BJ (cell line): ENCODE measurements at regions not wholly inside any gene's neighbourhood (a gene's known extent, or its start where the extent isn't known, plus 50 kb on each side); places are given as distances from the start of the nearest gene placed in this dataset.

Experiments used
- CTCF ChIA-PET: fragments of 350-600 bp; formaldehyde crosslinking; extraction: SDS; loops from one replicate; lab custom pipeline; 2021; ENCODE audit warnings: antibody characterized with exemption, inconsistent platforms; lab: Yijun Ruan, JAX
- POLR2A ChIA-PET: fragments of 300-600 bp; sonication (Branson Sonifier 250); formaldehyde crosslinking; extraction: SDS; loops from one replicate; lab custom pipeline; 2021; ENCODE audit warnings: antibody characterized with exemption; lab: Charles Lee
- DNase-seq: peaks from one replicate; pipeline ENCODE4 v3.0.0-alpha.2; 2011; ENCODE audit warnings: low read depth
- H3K27me3 ChIP-seq: 2 replicates; pipeline ENCODE4 v1.6.0; 2011; ENCODE audit warnings: low read length; ENCODE audit not compliant: control insufficient read depth, insufficient read depth
- H3K36me3 ChIP-seq: 2 replicates; pipeline ENCODE4 v1.5.1; 2011; ENCODE audit warnings: low read length; ENCODE audit not compliant: control insufficient read depth, insufficient read depth
- H3K4me3 ChIP-seq: 2 replicates; pipeline ENCODE4 v1.5.1; 2011; ENCODE audit warnings: low read depth, mild to moderate bottlenecking, control low read depth, low read length
- CTCF ChIP-seq: IDR thresholded peaks from 2 replicates; pipeline ENCODE4 v1.5.1; 2011; ENCODE audit warnings: low read depth, mild to moderate bottlenecking, control low read depth, inconsistent platforms, low read length, moderate library complexity; ENCODE audit not compliant: insufficient read depth

GRCh38 chr5:20230010-20230409 lies 242.0 kb upstream of the CDH18 start:
- ChIA-PET CTCF (no interaction called here), POLR2A (no interaction called here)
- TF ChIP-seq CTCF = no peak

DNA sequence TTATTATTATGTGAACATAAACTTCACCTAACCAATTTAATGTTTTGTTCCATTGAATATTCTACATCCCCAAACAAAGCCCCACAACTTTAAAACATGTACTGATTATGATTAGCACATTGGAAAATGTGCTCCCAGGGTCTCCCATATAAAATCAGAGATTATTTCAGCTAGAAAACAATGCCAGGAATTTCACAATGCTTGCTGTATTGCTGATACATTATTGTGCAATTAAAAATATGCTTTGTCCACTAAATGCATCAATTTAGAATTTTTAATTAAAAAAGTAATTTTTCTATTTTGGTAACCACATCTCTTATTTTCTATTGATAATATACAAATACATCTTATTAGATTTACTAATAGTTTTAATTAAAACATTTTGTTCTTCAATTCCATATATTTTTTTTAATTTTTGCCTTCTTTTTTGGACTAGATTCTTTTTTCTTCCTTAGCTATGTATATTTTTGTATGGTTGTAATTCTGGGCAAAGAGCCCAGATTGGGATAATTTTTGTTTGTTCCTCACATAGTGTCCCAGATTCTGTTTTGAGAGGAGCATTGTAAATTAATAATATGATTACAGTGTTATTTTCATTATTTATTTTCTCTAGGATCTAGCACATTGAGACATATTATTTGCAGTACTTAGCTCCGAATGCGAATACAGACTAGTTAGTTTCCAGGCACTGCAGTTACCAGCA lies 241.5 kb upstream of the CDH18 start:
- CTCF ChIA-PET = no interaction called here
- POLR2A ChIA-PET = no interaction called here
- no peaks in the 10 kb centered on the region for H3K27me3 ChIP-seq
- H3K36me3 ChIP-seq = no peaks in the 10 kb centered on the region
- H3K4me3 ChIP-seq = no peak overlapping the region
- TF ChIP-seq CTCF = no peak
- no peak for DNase-seq

More at GRCh38 chr5:20230010-20230409, 242.0 kb upstream of the CDH18 start:
- no peak for DNase-seq
- no peaks in the 10 kb centered on the region for H3K36me3 ChIP-seq
- no peaks in the 10 kb centered on the region for H3K27me3 ChIP-seq
- H3K4me3 ChIP-seq = no peak overlapping the region

DNA sequence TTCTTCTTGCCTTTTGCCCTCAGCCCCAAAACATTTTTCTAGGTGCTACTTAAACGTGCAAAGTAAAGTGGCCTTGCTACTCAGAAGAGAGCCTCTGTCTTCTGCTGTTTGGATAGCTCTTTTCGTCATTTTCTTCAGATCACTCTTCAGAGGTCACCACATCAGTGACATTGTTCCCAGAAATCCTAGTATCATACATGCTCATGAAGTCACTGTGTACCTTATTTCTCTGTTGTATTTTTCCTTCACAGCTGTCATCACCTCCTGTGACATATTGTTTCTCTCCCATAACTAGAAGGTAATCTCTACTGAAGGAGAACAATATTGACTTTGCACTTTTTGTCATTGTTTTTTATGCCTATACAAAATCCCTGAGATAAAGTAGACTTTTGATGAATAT lies 237.0 kb upstream of the CDH18 start:
- ChIA-PET POLR2A (no interaction called here), CTCF (no interaction called here)
- no peak overlapping the region for H3K4me3 ChIP-seq
- TF ChIP-seq CTCF = no peak
- H3K27me3 ChIP-seq = no peaks in the 10 kb centered on the region
- no peaks in the 10 kb centered on the region for H3K36me3 ChIP-seq
- DNase-seq = no peak

- CTCF ChIA-PET = no interaction called here
- Histone ChIP-seq H3K36me3 (no peaks in the 10 kb centered on the region), H3K27me3 (no peaks in the 10 kb centered on the region), H3K4me3 (no peak overlapping the region)
- no peak for DNase-seq
- no peak for TF ChIP-seq CTCF
- POLR2A ChIA-PET = no interaction called here
Measured at GRCh38 chr5:20224046-20224445, 236.0 kb upstream of the CDH18 start.

DNA sequence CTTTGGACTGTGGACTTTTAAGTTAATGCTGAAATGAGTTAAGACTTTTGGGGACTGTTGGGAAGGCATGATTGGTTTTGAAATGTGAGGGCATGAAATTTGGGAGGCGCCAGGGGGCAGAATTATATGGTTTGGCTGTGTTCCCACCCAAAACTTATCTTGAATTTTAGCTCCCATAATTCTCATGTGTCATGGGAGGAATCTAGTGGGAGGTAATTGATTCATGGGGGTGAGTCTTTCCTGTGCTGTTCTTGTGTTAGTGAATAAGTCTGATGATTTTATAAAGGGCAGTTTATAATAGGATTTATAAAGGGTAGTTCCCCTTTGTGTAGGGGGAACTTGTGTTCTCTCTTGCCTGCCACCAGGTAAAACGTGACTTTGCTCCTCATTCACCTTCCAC lies 235.5 kb upstream of the CDH18 start:
- TF ChIP-seq CTCF = no peak
- no peak for DNase-seq
- ChIA-PET CTCF (no interaction called here), POLR2A (no interaction called here)
- Histone ChIP-seq H3K27me3 (no peaks in the 10 kb centered on the region), H3K4me3 (no peak overlapping the region), H3K36me3 (no peaks in the 10 kb centered on the region)
